ENCODE measurements at regions not wholly inside any gene's neighbourhood (a gene's known extent, or its start where the extent isn't known, plus 50 kb on each side); places are given as distances from the start of the nearest gene placed in this dataset.

DNA sequence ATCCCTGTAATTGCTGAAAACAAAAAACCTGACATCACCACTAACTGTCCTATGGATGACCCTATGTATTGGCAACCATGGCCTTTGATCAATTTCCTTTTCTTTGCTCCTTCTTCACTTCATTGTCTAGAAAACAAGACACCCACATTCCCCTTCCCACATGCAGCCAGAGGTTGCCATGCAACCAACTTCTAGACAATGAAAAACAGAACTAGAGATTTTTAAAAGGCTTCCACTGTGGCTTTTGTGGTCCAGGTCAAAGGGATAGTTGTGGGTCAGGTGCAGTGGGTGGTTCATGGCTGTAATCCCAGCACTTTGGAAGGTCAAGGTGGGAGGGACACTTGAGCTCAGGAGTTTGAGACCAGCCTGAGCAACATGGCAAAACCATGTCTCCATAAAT is 139.3 kb upstream of the DOK6 start:
- BruUV-seq (replicated peaks) = no TSS peak
- ChIA-PET POLR2A (ENCODE audit: unreplicated experiment) (no interaction called here), CTCF (no interaction called here)
- no peak overlapping the region for H3K27ac ChIP-seq (ENCODE audit: low read length)
- no peaks in the 10 kb centered on the region for H3K36me3 ChIP-seq (ENCODE audit: low read depth, low read length)
- H3K27me3 ChIP-seq (ENCODE audit: low read length) = no peaks in the 10 kb centered on the region
- DNase-seq (no peak), ATAC-seq (no peak; the same call in none of the 2 replicates)
- H3K9me3 ChIP-seq (ENCODE audit: low read length) = no peaks in the 10 kb centered on the region
- no peaks in the 10 kb centered on the region for H3F3A ChIP-seq (ENCODE audit: low read length, unreplicated experiment)
- intact Hi-C loops (cut with micrococcal nuclease) = no loop called here
- no peak overlapping the region for H3K4me3 ChIP-seq (ENCODE audit: low read length)
- no peaks in the 10 kb centered on the region for H3K79me2 ChIP-seq (ENCODE audit: low read length)
- TF ChIP-seq, protein P1, sequence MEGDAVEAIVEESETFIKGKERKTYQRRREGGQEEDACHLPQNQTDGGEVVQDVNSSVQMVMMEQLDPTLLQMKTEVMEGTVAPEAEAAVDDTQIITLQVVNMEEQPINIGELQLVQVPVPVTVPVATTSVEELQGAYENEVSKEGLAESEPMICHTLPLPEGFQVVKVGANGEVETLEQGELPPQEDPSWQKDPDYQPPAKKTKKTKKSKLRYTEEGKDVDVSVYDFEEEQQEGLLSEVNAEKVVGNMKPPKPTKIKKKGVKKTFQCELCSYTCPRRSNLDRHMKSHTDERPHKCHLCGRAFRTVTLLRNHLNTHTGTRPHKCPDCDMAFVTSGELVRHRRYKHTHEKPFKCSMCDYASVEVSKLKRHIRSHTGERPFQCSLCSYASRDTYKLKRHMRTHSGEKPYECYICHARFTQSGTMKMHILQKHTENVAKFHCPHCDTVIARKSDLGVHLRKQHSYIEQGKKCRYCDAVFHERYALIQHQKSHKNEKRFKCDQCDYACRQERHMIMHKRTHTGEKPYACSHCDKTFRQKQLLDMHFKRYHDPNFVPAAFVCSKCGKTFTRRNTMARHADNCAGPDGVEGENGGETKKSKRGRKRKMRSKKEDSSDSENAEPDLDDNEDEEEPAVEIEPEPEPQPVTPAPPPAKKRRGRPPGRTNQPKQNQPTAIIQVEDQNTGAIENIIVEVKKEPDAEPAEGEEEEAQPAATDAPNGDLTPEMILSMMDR (conservative IDR thresholded peaks at IDR 0.05; ENCODE audit: low read depth, low read length) = no peak
- TF ChIP-seq EZH2phosphoT487 (IDR thresholded peaks at IDR 0.05; ENCODE audit: borderline replicate concordance, low read length) = no peak
- no peak for TF ChIP-seq EZH2 (IDR thresholded peaks at IDR 0.05; ENCODE audit: low read length, unreplicated experiment)
- no peaks in the 10 kb centered on the region for H3K9me2 ChIP-seq (replicated peaks; ENCODE audit: low read length)
- no peaks in the 10 kb centered on the region for H4K20me1 ChIP-seq (ENCODE audit: low read length)
- no peak overlapping the region for H2AFZ ChIP-seq (ENCODE audit: low read length)
- no peak overlapping the region for H3K9ac ChIP-seq (ENCODE audit: low read length)
- no peak overlapping the region for H3K4me2 ChIP-seq (ENCODE audit: low read length)
- no peaks in the 10 kb centered on the region for H3K4me1 ChIP-seq (ENCODE audit: insufficient read depth, low read length)

DNA sequence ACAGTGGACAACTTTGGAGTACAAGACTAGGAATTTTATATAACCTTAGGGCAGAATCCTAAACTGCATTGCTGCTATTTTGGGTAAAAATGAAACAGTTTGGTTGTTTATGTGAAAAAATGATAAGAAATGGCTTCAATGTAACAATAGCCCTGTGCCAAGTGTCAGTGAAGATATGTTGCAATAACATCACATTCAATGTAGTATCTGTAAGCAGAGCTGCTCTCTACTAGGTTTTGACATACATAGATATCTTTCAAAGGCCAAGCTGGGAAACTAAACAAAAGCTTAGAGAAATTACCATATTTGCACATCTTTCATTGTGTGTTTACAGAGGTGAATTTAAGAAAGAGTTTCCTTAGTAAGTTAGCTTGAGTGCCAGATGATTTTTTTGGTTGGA is 135.0 kb upstream of the DOK6 start:
- TF ChIP-seq EZH2phosphoT487 (IDR thresholded peaks at IDR 0.05; ENCODE audit: borderline replicate concordance, low read length) (no peak), EZH2 (IDR thresholded peaks at IDR 0.05; ENCODE audit: low read length, unreplicated experiment) (no peak)
- TF ChIP-seq, protein P1 (conservative IDR thresholded peaks at IDR 0.05; ENCODE audit: low read depth, low read length) = no peak
- Histone ChIP-seq H3K27me3 (ENCODE audit: low read length) (no peaks in the 10 kb centered on the region), H3K9ac (ENCODE audit: low read length) (no peak overlapping the region), H4K20me1 (ENCODE audit: low read length) (no peaks in the 10 kb centered on the region), H3K4me2 (ENCODE audit: low read length) (no peak overlapping the region), H3K9me2 (replicated peaks; ENCODE audit: low read length) (no peaks in the 10 kb centered on the region), H3K27ac (ENCODE audit: low read length) (no peak overlapping the region), H2AFZ (ENCODE audit: low read length) (no peak overlapping the region), H3K9me3 (ENCODE audit: low read length) (no peaks in the 10 kb centered on the region; the same call in 1 of the 2 replicates), H3K36me3 (ENCODE audit: low read depth, low read length) (no peaks in the 10 kb centered on the region), H3K4me1 (ENCODE audit: insufficient read depth, low read length) (no peaks in the 10 kb centered on the region), H3K4me3 (ENCODE audit: low read length) (no peak overlapping the region), H3F3A (ENCODE audit: low read length, unreplicated experiment) (no peaks in the 10 kb centered on the region), H3K79me2 (ENCODE audit: low read length) (no peaks in the 10 kb centered on the region)
- CTCF ChIA-PET = no interaction called here
- ATAC-seq (no peak), DNase-seq (no peak)
- intact Hi-C loops (cut with micrococcal nuclease) = no loop called here
- BruUV-seq (replicated peaks) = no TSS peak
- POLR2A ChIA-PET (ENCODE audit: unreplicated experiment) = no interaction called here

DNA sequence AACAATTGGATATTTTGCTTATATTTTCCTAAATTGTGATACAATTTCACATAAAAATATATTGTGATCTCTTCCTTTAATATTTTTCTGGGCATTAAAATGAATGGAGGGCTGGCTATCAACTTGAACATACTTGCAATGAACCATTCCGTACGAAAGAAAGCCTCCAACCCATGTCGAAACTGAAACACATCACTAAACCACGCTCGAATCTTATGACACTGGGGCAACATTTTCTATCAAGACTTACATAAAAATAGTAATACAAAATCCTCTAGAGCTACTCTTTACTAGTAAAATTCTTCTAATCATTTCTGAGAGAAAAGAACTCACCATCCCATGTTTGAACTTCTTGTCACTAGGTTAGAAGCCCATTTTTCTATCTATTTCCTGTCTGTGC is 132.8 kb upstream of the DOK6 start:
- CTCF ChIA-PET = no interaction called here
- TF ChIP-seq EZH2phosphoT487 (IDR thresholded peaks at IDR 0.05; ENCODE audit: borderline replicate concordance, low read length) = no peak
- no peak for TF ChIP-seq EZH2 (IDR thresholded peaks at IDR 0.05; ENCODE audit: low read length, unreplicated experiment)
- TF ChIP-seq, protein P1 (conservative IDR thresholded peaks at IDR 0.05; ENCODE audit: low read depth, low read length) = no peak
- H3K79me2 ChIP-seq (ENCODE audit: low read length) = no peaks in the 10 kb centered on the region
- intact Hi-C loops (cut with micrococcal nuclease) = no loop called here
- H3K4me1 ChIP-seq (ENCODE audit: insufficient read depth, low read length) = no peaks in the 10 kb centered on the region
- no peaks in the 10 kb centered on the region for H3K9me2 ChIP-seq (replicated peaks; ENCODE audit: low read length)
- no peaks in the 10 kb centered on the region for H3F3A ChIP-seq (ENCODE audit: low read length, unreplicated experiment)
- H3K27me3 ChIP-seq (ENCODE audit: low read length) = no peaks in the 10 kb centered on the region
- H3K36me3 ChIP-seq (ENCODE audit: low read depth, low read length) = no peaks in the 10 kb centered on the region
- no peak overlapping the region for H3K4me2 ChIP-seq (ENCODE audit: low read length)
- H4K20me1 ChIP-seq (ENCODE audit: low read length) = no peaks in the 10 kb centered on the region
- no peak overlapping the region for H2AFZ ChIP-seq (ENCODE audit: low read length)
- H3K9me3 ChIP-seq (ENCODE audit: low read length) = no peaks in the 10 kb centered on the region; the same call in 1 of the 2 replicates
- BruUV-seq (replicated peaks) = no TSS peak
- POLR2A ChIA-PET (ENCODE audit: unreplicated experiment) = no interaction called here
- no peak overlapping the region for H3K27ac ChIP-seq (ENCODE audit: low read length)
- ATAC-seq (no peak), DNase-seq (no peak)
- H3K4me3 ChIP-seq (ENCODE audit: low read length) = no peak overlapping the region
- no peak overlapping the region for H3K9ac ChIP-seq (ENCODE audit: low read length)
